ENCODE measurements at regions not wholly inside any gene's neighbourhood (a gene's known extent, or its start where the extent isn't known, plus 50 kb on each side); places are given as distances from the start of the nearest gene placed in this dataset.

DNA sequence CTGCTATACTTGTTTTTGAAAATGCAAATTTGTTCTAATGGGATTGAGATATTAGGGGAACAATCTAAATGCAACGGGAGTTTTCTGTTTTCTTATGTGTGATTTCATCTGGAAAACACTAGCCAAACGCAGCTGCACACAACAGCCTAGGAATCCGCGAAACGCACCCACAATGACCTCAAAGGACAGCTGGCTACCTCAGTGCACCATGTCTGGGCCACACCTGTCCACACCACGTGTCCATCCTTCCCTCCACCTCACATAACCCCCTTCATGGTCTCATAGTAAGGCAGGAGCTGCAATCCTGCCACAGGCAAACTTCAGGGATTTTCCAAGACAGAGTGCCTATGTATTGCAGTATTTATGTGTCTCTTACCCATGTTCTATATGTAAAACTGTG is 382.5 kb upstream of the PRKCQ start:
- no peaks in the 10 kb centered on the region for H3K4me1 ChIP-seq (ENCODE audit: control insufficient read depth, insufficient read depth, low read length)
- no peaks in the 10 kb centered on the region for H3K27me3 ChIP-seq (ENCODE audit: control insufficient read depth in 1 of 2, insufficient read depth in 2 of 2, low read length in 2 of 2)
- H3K9ac ChIP-seq (ENCODE audit: low read length in 2 of 2), result no peak overlapping the region
- H3K4me3 ChIP-seq (ENCODE audit: low read length in 2 of 2), result no peak overlapping the region
- no peak overlapping the region for H3K27ac ChIP-seq (ENCODE audit: low read length)
- H3K9me3 ChIP-seq (ENCODE audit: control insufficient read depth in 2 of 2, low read length in 2 of 2), result no peaks in the 10 kb centered on the region
- no peaks in the 10 kb centered on the region for H3K36me3 ChIP-seq (ENCODE audit: control insufficient read depth in 2 of 2, insufficient read depth in 2 of 2, low read length in 2 of 2)

DNA sequence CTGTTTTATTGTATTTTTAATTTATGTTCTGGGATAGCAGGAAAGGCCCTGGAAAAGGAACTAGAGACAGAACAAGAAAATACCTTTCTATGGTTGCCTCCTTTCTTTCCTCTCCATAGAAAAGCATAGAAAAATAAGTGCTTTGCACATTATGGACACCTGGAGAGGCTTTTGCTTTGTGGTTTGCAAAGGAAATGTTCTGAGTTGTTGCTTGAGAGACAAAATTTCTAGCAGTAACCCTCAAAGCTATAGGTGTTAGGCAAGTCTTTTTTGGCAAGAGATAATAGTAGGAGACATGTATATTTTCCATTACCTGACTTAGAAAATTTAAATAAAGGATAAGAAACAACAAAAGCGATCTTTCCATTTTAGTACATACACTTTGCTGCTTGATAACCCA is 378.6 kb upstream of the PRKCQ start:
- Histone ChIP-seq H3K9ac (ENCODE audit: low read length in 2 of 2) (no peak overlapping the region), H3K27ac (ENCODE audit: low read length) (no peak overlapping the region), H3K36me3 (ENCODE audit: control insufficient read depth in 2 of 2, insufficient read depth in 2 of 2, low read length in 2 of 2) (no peaks in the 10 kb centered on the region), H3K9me3 (ENCODE audit: control insufficient read depth in 2 of 2, low read length in 2 of 2) (no peaks in the 10 kb centered on the region), H3K4me3 (ENCODE audit: low read length in 2 of 2) (no peak overlapping the region), H3K4me1 (ENCODE audit: control insufficient read depth, insufficient read depth, low read length) (peaks cover 6% of the 10 kb centered on the region), H3K27me3 (ENCODE audit: control insufficient read depth in 1 of 2, insufficient read depth in 2 of 2, low read length in 2 of 2) (no peaks in the 10 kb centered on the region)

DNA sequence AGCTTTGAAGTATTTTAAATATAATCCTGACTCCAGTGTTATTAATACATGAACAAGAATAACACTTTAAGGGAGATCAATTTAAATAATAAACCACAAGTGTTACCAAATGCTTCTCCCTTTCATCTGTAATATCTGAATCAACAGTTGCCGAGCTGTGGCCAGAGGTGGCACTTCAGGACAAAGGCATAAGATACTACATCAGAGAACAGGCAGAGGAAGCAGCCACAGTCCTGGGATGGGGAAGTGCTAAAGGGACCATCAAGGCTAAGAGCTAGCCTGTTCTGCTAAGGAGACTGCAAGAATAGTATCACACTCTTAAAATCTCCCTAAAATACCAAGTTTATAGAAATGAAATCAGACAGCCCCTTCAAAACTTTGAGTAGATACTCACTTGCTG is 378.2 kb upstream of the PRKCQ start:
- no peaks in the 10 kb centered on the region for H3K9me3 ChIP-seq (ENCODE audit: control insufficient read depth in 2 of 2, low read length in 2 of 2)
- no peak overlapping the region for H3K9ac ChIP-seq (ENCODE audit: low read length in 2 of 2)
- H3K27me3 ChIP-seq (ENCODE audit: control insufficient read depth in 1 of 2, insufficient read depth in 2 of 2, low read length in 2 of 2), result no peaks in the 10 kb centered on the region
- peaks cover 11% of the 10 kb centered on the region for H3K4me1 ChIP-seq (ENCODE audit: control insufficient read depth, insufficient read depth, low read length)
- H3K36me3 ChIP-seq (ENCODE audit: control insufficient read depth in 2 of 2, insufficient read depth in 2 of 2, low read length in 2 of 2), result no peaks in the 10 kb centered on the region
- H3K4me3 ChIP-seq (ENCODE audit: low read length in 2 of 2), result no peak overlapping the region
- no peak overlapping the region for H3K27ac ChIP-seq (ENCODE audit: low read length)

DNA sequence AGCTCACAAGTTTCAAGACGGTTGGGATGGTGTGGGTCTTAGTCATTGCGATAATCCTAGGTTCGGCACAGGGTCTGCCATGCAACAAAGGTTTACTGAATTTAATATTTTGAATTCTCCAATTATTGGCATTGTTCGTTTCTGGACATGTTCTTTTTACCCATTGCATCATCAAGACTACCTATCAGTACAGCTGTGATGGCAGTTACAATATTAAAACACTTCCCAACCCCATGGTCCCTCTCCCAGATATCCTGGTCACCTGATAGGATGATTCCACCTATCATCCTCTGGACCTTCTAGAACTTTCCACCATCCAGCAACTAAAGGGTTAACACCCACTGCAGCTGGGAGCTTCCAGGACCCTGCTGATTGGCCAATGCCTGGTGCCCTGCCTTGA is 377.8 kb upstream of the PRKCQ start:
- H3K27me3 ChIP-seq (ENCODE audit: control insufficient read depth in 1 of 2, insufficient read depth in 2 of 2, low read length in 2 of 2), result no peaks in the 10 kb centered on the region
- no peak overlapping the region for H3K9ac ChIP-seq (ENCODE audit: low read length in 2 of 2)
- H3K4me3 ChIP-seq (ENCODE audit: low read length in 2 of 2), result no peak overlapping the region
- no peaks in the 10 kb centered on the region for H3K9me3 ChIP-seq (ENCODE audit: control insufficient read depth in 2 of 2, low read length in 2 of 2)
- no peaks in the 10 kb centered on the region for H3K36me3 ChIP-seq (ENCODE audit: control insufficient read depth in 2 of 2, insufficient read depth in 2 of 2, low read length in 2 of 2)
- H3K4me1 ChIP-seq (ENCODE audit: control insufficient read depth, insufficient read depth, low read length), result peaks cover 13% of the 10 kb centered on the region
- no peak overlapping the region for H3K27ac ChIP-seq (ENCODE audit: low read length)

GRCh38 chr10:6956562-6956961 is 376.5 kb upstream of the PRKCQ start:
- peaks cover 13% of the 10 kb centered on the region for H3K4me1 ChIP-seq (ENCODE audit: control insufficient read depth, insufficient read depth, low read length)
- H3K27me3 ChIP-seq (ENCODE audit: control insufficient read depth in 1 of 2, insufficient read depth in 2 of 2, low read length in 2 of 2), result no peaks in the 10 kb centered on the region
- H3K36me3 ChIP-seq (ENCODE audit: control insufficient read depth in 2 of 2, insufficient read depth in 2 of 2, low read length in 2 of 2), result no peaks in the 10 kb centered on the region
- no peak overlapping the region for H3K27ac ChIP-seq (ENCODE audit: low read length)
- no peak overlapping the region for H3K4me3 ChIP-seq (ENCODE audit: low read length in 2 of 2)
- H3K9me3 ChIP-seq (ENCODE audit: control insufficient read depth in 2 of 2, low read length in 2 of 2), result no peaks in the 10 kb centered on the region
- H3K9ac ChIP-seq (ENCODE audit: low read length in 2 of 2), result no peak overlapping the region

GRCh38 chr10:6953271-6953801 is 373.3 kb upstream of the PRKCQ start:
- Histone ChIP-seq H3K4me1 (ENCODE audit: control insufficient read depth, insufficient read depth, low read length) (peaks cover 13% of the 10 kb centered on the region), H3K36me3 (ENCODE audit: control insufficient read depth in 2 of 2, insufficient read depth in 2 of 2, low read length in 2 of 2) (no peaks in the 10 kb centered on the region), H3K27ac (ENCODE audit: low read length) (no peak overlapping the region), H3K9me3 (ENCODE audit: control insufficient read depth in 2 of 2, low read length in 2 of 2) (no peaks in the 10 kb centered on the region), H3K4me3 (ENCODE audit: low read length in 2 of 2) (no peak overlapping the region), H3K27me3 (ENCODE audit: control insufficient read depth in 1 of 2, insufficient read depth in 2 of 2, low read length in 2 of 2) (no peaks in the 10 kb centered on the region), H3K9ac (ENCODE audit: low read length in 2 of 2) (no peak overlapping the region)

- peaks cover 13% of the 10 kb centered on the region for H3K4me1 ChIP-seq (ENCODE audit: control insufficient read depth, insufficient read depth, low read length)
These were observed 371.7 kb upstream of the PRKCQ start for GRCh38 chr10:6951732-6952131.

GRCh38 chr10:6950133-6950532 is 370.1 kb upstream of the PRKCQ start:
- no peaks in the 10 kb centered on the region for H3K27me3 ChIP-seq (ENCODE audit: control insufficient read depth in 1 of 2, insufficient read depth in 2 of 2, low read length in 2 of 2)
- H3K36me3 ChIP-seq (ENCODE audit: control insufficient read depth in 2 of 2, insufficient read depth in 2 of 2, low read length in 2 of 2), result no peaks in the 10 kb centered on the region

More at GRCh38 chr10:6951732-6952131, 371.7 kb upstream of the PRKCQ start:
- Histone ChIP-seq H3K27ac (ENCODE audit: low read length) (no peak overlapping the region), H3K9ac (ENCODE audit: low read length in 2 of 2) (no peak overlapping the region), H3K36me3 (ENCODE audit: control insufficient read depth in 2 of 2, insufficient read depth in 2 of 2, low read length in 2 of 2) (no peaks in the 10 kb centered on the region), H3K4me3 (ENCODE audit: low read length in 2 of 2) (no peak overlapping the region), H3K27me3 (ENCODE audit: control insufficient read depth in 1 of 2, insufficient read depth in 2 of 2, low read length in 2 of 2) (no peaks in the 10 kb centered on the region), H3K9me3 (ENCODE audit: control insufficient read depth in 2 of 2, low read length in 2 of 2) (no peaks in the 10 kb centered on the region)

DNA sequence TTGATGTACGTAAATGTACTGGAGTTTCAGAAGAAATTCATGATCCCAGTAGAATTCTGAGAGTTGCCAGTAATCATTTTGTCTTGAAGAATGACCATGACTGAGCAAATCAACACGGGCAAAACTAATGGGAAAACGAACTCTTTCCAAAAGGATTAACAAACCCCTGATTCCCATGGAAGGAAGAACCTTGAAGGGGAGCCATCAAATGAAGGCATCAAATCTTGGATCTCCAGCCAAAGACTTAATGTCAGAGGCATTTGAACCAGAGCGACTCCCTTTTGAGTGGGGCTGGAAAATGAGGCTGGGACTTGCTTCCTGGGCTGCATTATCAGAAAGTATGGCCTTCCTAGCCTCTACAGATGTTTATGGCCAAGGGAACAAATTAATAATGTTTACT is 364.4 kb upstream of the PRKCQ start:
- no peak overlapping the region for H3K4me3 ChIP-seq (ENCODE audit: low read length in 2 of 2)
- H3K4me1 ChIP-seq (ENCODE audit: control insufficient read depth, insufficient read depth, low read length), result no peaks in the 10 kb centered on the region
- H3K9me3 ChIP-seq (ENCODE audit: control insufficient read depth in 2 of 2, low read length in 2 of 2), result peaks cover 0 to 3% of the 10 kb centered on the region in 2 donors
- no peak overlapping the region for H3K9ac ChIP-seq (ENCODE audit: low read length in 2 of 2)
- H3K36me3 ChIP-seq (ENCODE audit: control insufficient read depth in 2 of 2, insufficient read depth in 2 of 2, low read length in 2 of 2), result no peaks in the 10 kb centered on the region
- no peaks in the 10 kb centered on the region for H3K27me3 ChIP-seq (ENCODE audit: control insufficient read depth in 1 of 2, insufficient read depth in 2 of 2, low read length in 2 of 2)
- no peak overlapping the region for H3K27ac ChIP-seq (ENCODE audit: low read length)

More at GRCh38 chr10:6950133-6950532, 370.1 kb upstream of the PRKCQ start:
- H3K9ac ChIP-seq (ENCODE audit: low read length in 2 of 2), result no peak overlapping the region
- H3K4me3 ChIP-seq (ENCODE audit: low read length in 2 of 2), result no peak overlapping the region
- H3K9me3 ChIP-seq (ENCODE audit: control insufficient read depth in 2 of 2, low read length in 2 of 2), result peaks cover 0 to 3% of the 10 kb centered on the region in 2 donors
- no peak overlapping the region for H3K27ac ChIP-seq (ENCODE audit: low read length)
- H3K4me1 ChIP-seq (ENCODE audit: control insufficient read depth, insufficient read depth, low read length), result peaks cover 13% of the 10 kb centered on the region

DNA sequence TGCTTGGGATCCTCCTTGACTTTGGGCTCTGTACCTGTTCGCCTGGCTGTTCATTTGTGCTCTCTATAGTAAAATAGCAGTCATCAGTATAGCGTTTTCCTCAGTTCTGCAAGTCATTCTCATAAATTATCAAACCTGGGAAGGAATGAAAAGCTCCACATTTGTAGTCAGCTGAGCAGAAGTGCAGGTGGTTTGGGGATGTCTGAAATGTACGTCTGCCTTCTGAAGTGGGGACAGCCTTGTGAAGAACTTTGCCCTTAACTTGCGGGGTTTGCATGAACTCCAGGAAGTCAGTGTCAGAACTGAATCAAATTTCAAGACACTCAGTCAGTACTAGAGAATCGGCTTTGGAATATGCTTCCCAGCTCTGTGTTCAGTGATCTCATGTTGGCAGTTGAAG is 358.3 kb upstream of the PRKCQ start:
- H3K27ac ChIP-seq (ENCODE audit: low read length), result no peak overlapping the region
- no peak overlapping the region for H3K4me3 ChIP-seq (ENCODE audit: low read length in 2 of 2)
- no peaks in the 10 kb centered on the region for H3K4me1 ChIP-seq (ENCODE audit: control insufficient read depth, insufficient read depth, low read length)
- no peaks in the 10 kb centered on the region for H3K9me3 ChIP-seq (ENCODE audit: control insufficient read depth in 2 of 2, low read length in 2 of 2)
- no peaks in the 10 kb centered on the region for H3K36me3 ChIP-seq (ENCODE audit: control insufficient read depth in 2 of 2, insufficient read depth in 2 of 2, low read length in 2 of 2)
- no peak overlapping the region for H3K9ac ChIP-seq (ENCODE audit: low read length in 2 of 2)
- no peaks in the 10 kb centered on the region for H3K27me3 ChIP-seq (ENCODE audit: control insufficient read depth in 1 of 2, insufficient read depth in 2 of 2, low read length in 2 of 2)

GRCh38 chr10:6936931-6937330 is 356.9 kb upstream of the PRKCQ start:
- Histone ChIP-seq H3K9ac (ENCODE audit: low read length in 2 of 2) (no peak overlapping the region), H3K27me3 (ENCODE audit: control insufficient read depth in 1 of 2, insufficient read depth in 2 of 2, low read length in 2 of 2) (no peaks in the 10 kb centered on the region)

More at GRCh38 chr10:6936931-6937330, 356.9 kb upstream of the PRKCQ start:
- no peaks in the 10 kb centered on the region for H3K4me1 ChIP-seq (ENCODE audit: control insufficient read depth, insufficient read depth, low read length)
- no peak overlapping the region for H3K27ac ChIP-seq (ENCODE audit: low read length)
- no peaks in the 10 kb centered on the region for H3K9me3 ChIP-seq (ENCODE audit: control insufficient read depth in 2 of 2, low read length in 2 of 2)
- no peak overlapping the region for H3K4me3 ChIP-seq (ENCODE audit: low read length in 2 of 2)
- no peaks in the 10 kb centered on the region for H3K36me3 ChIP-seq (ENCODE audit: control insufficient read depth in 2 of 2, insufficient read depth in 2 of 2, low read length in 2 of 2)
